Breast epithelium (tissue), 4 donors: ENCODE measurements at regions not wholly inside any gene's neighbourhood (a gene's known extent, or its start where the extent isn't known, plus 50 kb on each side); places are given as distances from the start of the nearest gene placed in this dataset.

ENCODE experiments used
- DNase-seq, 2 donors: peaks; one replicate each; pipeline ENCODE4 v3.0.0-alpha.2; 2019; ENCODE audit warnings: low spot score in 2 of 2
- H3K27ac ChIP-seq, 2 donors: fragments of 200-600 bp; sonication (generic) in 1 of 2; one replicate each; pipeline ENCODE4 v1.5.1; 2016 to 2019; ENCODE audit warnings: mild to moderate bottlenecking in 1 of 2
- H3K27me3 ChIP-seq, 2 donors: fragments of 200-600 bp; sonication (generic) in 1 of 2; one replicate each; pipeline versions ENCODE4 v1.5.1 to v1.6.0; 2017 to 2019; ENCODE audit warnings: control low read depth in 1 of 2, mild to moderate bottlenecking in 1 of 2
- H3K36me3 ChIP-seq: fragments of 200-600 bp; one replicate; pipeline ENCODE4 v1.5.1; 2019
- H3K4me1 ChIP-seq, 2 donors: fragments of 200-600 bp; sonication (generic); one replicate each; pipeline ENCODE4 v1.5.1; 2016 to 2019; ENCODE audit warnings: control low read depth in 1 of 2
- H3K4me3 ChIP-seq, 3 donors: fragments of 200-600 bp; sonication (generic); 1 replicate in 2 of 3; 2 replicates in 1 of 3; pipeline ENCODE4 v1.5.1; 2016 to 2019; ENCODE audit warnings: mild to moderate bottlenecking in 3 of 3, moderate library complexity in 2 of 3
- H3K9me3 ChIP-seq, 2 donors: fragments of 200-600 bp; sonication (generic) in 1 of 2; one replicate each; pipeline ENCODE4 v1.5.1; 2016 to 2019; ENCODE audit warnings: control low read depth in 1 of 2
- POLR2A ChIP-seq: fragments of 450-650 bp; IDR thresholded peaks from one replicate; pipeline ENCODE4 v1.6.1; 2016; ENCODE audit warnings: antibody characterized with exemption, mild to moderate bottlenecking, moderate library complexity
- POLR2AphosphoS5 ChIP-seq, 3 donors: sonication (generic); formaldehyde crosslinking; IDR thresholded peaks; one replicate each; pipeline ENCODE4 v1.6.1; 2017; ENCODE audit warnings: antibody characterized with exemption in 3 of 3
- intact Hi-C: fragments of 100-400 bp; cut with DNase I; formaldehyde crosslinking; loops from one replicate; pipeline ENCODE4 v1.15.1; 2023; ENCODE audit warnings: low total_unique reads
- TF ChIP-seq, protein P1 (sequence below), 3 donors: fragments of 450-650 bp; IDR thresholded peaks; one replicate each; pipeline ENCODE4 v1.5.1; 2016 to 2017; ENCODE audit warnings: antibody characterized with exemption in 3 of 3, mild to moderate bottlenecking in 3 of 3, moderate library complexity in 3 of 3

DNA sequence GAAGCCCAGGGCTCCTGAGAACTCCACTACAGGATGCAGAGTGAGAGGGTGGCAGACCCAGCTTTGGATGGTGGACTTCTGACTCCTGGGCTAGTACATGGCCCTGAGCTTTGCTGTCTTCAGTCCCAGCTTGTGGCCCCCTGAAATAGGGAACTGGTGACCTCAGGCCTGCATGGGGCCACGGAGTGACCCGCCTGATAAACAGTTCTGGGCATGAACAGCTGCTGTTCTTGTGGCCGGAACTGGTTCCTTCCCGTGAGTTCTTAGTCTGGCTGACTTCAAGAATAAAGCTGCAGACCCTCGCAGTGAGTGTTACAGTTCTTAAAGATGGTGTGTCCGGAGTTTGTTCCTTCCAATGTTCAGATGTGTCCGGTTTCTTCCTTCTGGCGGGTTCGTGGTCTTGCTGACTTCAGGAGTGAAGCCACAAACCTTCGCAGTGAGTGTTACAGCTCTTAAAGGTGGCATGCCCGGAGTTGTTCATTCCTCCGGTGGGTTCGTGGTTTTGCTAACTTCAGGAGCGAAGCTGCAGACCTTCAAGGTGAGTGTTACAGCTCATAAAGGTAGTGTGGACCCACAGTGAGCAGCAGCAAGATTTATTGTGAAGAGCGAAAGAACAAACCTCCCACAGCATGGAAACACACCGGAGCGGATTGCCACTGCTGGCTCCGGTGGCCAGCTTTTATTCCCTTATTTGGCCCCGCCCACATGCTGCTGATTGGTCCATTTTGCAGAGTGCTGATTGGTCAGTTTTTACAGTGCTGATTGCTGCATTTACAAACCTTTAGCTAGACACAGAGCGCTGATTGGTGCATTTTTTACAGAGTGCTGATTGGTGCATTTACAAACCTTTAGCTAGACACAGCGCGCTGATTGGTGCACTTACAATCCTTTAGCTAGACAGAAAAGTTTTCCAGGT is 268.0 kb downstream of the ZEB1 start:
- Histone ChIP-seq H3K4me1 (no peaks in the 10 kb centered on the region), H3K27ac (no peak overlapping the region), H3K27me3 (no peaks in the 10 kb centered on the region), H3K36me3 (no peaks in the 10 kb centered on the region), H3K4me3 (no peak overlapping the region), H3K9me3 (peaks cover 0 to 5% of the 10 kb centered on the region in 2 donors)
- DNase-seq: no peak
- intact Hi-C loops: no loop called here
- TF ChIP-seq POLR2AphosphoS5 (IDR thresholded peaks at IDR 0.05) (no peak), POLR2A (no peak)
- TF ChIP-seq, protein P1, sequence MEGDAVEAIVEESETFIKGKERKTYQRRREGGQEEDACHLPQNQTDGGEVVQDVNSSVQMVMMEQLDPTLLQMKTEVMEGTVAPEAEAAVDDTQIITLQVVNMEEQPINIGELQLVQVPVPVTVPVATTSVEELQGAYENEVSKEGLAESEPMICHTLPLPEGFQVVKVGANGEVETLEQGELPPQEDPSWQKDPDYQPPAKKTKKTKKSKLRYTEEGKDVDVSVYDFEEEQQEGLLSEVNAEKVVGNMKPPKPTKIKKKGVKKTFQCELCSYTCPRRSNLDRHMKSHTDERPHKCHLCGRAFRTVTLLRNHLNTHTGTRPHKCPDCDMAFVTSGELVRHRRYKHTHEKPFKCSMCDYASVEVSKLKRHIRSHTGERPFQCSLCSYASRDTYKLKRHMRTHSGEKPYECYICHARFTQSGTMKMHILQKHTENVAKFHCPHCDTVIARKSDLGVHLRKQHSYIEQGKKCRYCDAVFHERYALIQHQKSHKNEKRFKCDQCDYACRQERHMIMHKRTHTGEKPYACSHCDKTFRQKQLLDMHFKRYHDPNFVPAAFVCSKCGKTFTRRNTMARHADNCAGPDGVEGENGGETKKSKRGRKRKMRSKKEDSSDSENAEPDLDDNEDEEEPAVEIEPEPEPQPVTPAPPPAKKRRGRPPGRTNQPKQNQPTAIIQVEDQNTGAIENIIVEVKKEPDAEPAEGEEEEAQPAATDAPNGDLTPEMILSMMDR (IDR thresholded peaks at IDR 0.05): no peak

DNA sequence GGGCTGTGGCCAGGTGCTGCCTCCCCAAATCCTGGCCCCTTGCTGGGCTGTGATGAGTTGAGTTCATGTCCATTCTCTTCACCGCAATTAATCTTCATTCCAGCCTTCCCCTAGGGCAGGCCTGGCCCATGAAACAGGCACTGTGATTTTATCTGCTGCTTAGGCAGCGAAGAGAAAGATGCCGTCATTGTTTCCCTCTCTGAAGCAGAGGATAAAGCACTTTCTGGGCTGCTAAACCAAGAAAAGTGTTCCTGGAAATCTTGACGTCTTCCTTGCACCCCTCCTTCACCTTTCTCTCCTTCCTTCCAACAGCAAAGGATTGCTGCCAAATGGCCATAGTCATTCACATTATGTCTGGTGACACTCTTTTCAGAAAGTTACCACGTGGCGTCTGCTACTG is 265.9 kb downstream of the ZEB1 start:
- Histone ChIP-seq H3K9me3 (no peaks in the 10 kb centered on the region), H3K4me3 (no peak overlapping the region), H3K4me1 (no peaks in the 10 kb centered on the region), H3K36me3 (no peaks in the 10 kb centered on the region), H3K27me3 (no peaks in the 10 kb centered on the region), H3K27ac (no peak overlapping the region)
- DNase-seq: no peak
- intact Hi-C loops: no loop called here
- no peak for TF ChIP-seq POLR2A
- TF ChIP-seq, protein P1 (IDR thresholded peaks at IDR 0.05): no peak
- TF ChIP-seq POLR2AphosphoS5 (IDR thresholded peaks at IDR 0.05): no peak

DNA sequence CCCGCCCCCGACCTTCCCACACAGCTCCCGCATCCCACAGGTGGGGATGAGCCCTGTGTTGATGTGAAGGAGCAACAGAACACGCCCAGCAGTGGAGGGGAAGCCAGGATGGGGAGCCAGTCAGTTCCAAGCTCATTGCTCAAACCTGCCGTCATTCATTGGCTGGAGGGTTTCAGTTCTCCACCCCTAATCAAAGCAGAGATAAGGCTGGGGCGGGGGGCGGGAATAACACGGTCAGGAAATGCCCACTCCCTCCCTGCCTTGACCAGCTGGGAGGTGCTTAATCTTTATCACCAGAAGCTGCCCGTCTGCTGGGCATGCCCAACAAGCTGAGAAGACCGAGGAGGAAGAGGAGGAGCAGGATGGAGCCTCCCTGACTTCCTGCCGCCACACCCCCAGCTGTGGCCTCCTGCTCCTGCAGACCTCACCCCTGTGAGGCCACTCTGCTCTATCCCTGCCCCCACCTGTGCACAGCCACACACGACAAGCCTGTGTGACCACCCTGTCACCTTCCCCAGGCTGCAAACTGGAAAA is 265.1 kb downstream of the ZEB1 start:
- no peak for DNase-seq
- Histone ChIP-seq H3K9me3 (no peaks in the 10 kb centered on the region), H3K27ac (no peak overlapping the region), H3K36me3 (no peaks in the 10 kb centered on the region), H3K4me3 (no peak overlapping the region), H3K27me3 (no peaks in the 10 kb centered on the region), H3K4me1 (no peaks in the 10 kb centered on the region)
- intact Hi-C loops: no loop called here
- no peak for TF ChIP-seq POLR2AphosphoS5 (IDR thresholded peaks at IDR 0.05)

- Histone ChIP-seq H3K4me3 (no peak overlapping the region), H3K4me1 (no peaks in the 10 kb centered on the region), H3K27me3 (no peaks in the 10 kb centered on the region), H3K36me3 (no peaks in the 10 kb centered on the region), H3K9me3 (no peaks in the 10 kb centered on the region), H3K27ac (peak overlapping the region in 1 of 2 donors; percentile 38)
- intact Hi-C loops: no loop called here
- DNase-seq: no peak
- no peak for TF ChIP-seq POLR2A
Measured at GRCh38 chr10:31583293-31583692, 264.3 kb downstream of the ZEB1 start.

- Histone ChIP-seq H3K4me1 (no peaks in the 10 kb centered on the region), H3K27ac (peak overlapping the region in 1 of 2 donors; percentile 38), H3K36me3 (no peaks in the 10 kb centered on the region), H3K9me3 (peaks cover 0 to 4% of the 10 kb centered on the region in 2 donors), H3K27me3 (no peaks in the 10 kb centered on the region), H3K4me3 (no peak overlapping the region)
- DNase-seq: no peak
- TF ChIP-seq, protein P1 (IDR thresholded peaks at IDR 0.05): no peak
- TF ChIP-seq POLR2A (no peak), POLR2AphosphoS5 (IDR thresholded peaks at IDR 0.05) (no peak)
- intact Hi-C loops: no loop called here
Measured at GRCh38 chr10:31582365-31583052, 263.5 kb downstream of the ZEB1 start.
